Right cardiac atrium (tissue), 5 donors: ENCODE measurements at regions not wholly inside any gene's neighbourhood (a gene's known extent, or its start where the extent isn't known, plus 50 kb on each side); places are given as distances from the start of the nearest gene placed in this dataset.

Experiments used
- ATAC-seq, 2 donors: fragments of 200-7000 bp; cut with Tn5 transposase; one replicate each; pipeline versions ENCODE4 v1.8.0 to v1.9.1; 2020; ENCODE audit warnings: moderate library complexity in 2 of 2, mild to moderate bottlenecking in 1 of 2
- DNase-seq, 3 donors: peaks; one replicate each; pipeline ENCODE4 v3.0.0-alpha.2; 2020
- H3K27ac ChIP-seq: one replicate; pipeline ENCODE4 v1.5.1; 2013; ENCODE audit warnings: mild to moderate bottlenecking, low read length, control low read depth, moderate library complexity
- H3K27me3 ChIP-seq: one replicate; pipeline ENCODE4 v1.6.1; 2013; ENCODE audit not compliant: control insufficient read depth, insufficient read depth
- H3K4me1 ChIP-seq: one replicate; pipeline ENCODE4 v1.6.1; 2013; ENCODE audit warnings: low read length; ENCODE audit not compliant: control insufficient read depth, insufficient read depth
- H3K4me3 ChIP-seq: one replicate; pipeline ENCODE4 v1.5.1; 2013; ENCODE audit warnings: low read length, control low read depth
- H3K9me3 ChIP-seq: one replicate; pipeline ENCODE4 v1.6.1; 2013; ENCODE audit warnings: low read length; ENCODE audit not compliant: control insufficient read depth
- WGBS: extraction: QIAGEN DNeasy Blood & Tissue Kit; methylation state at CpG from one replicate; pipeline ENCODE4 v1.1.7; 2013; 5-methylcytosine and 5-hydroxymethylcytosine counted together
- intact Hi-C, 4 donors: fragments of 100-400 bp; cut with DNase I; formaldehyde crosslinking; loops; one replicate each; pipeline versions ENCODE4 v1.11.0 to v1.14.0; 2022 to 2023
- donor health status: healthy with polysubstance abuse.
- donor health status: DM: no; HTN: yes; CAD: no.
- donor health status: DM: no; HTN: no; CAD: no.
- donor health status: DM: no; HTN: yes; CAD: no; lungs with severe emphysema.
- donor health status: DM: yes; HTN: yes; CAD: no.

GRCh38 chr10:71080381-71081228 is 131.8 kb upstream of the UNC5B start:
- DNase-seq (peak in 1 of 3 donors; percentile 18), ATAC-seq (no peak)
- Histone ChIP-seq H3K27ac (no peak overlapping the region), H3K9me3 (no peaks in the 10 kb centered on the region), H3K27me3 (no peaks in the 10 kb centered on the region), H3K4me3 (no peak overlapping the region), H3K4me1 (no peaks in the 10 kb centered on the region)
- intact Hi-C loops: no loop called here
- 79% methylated on average over 7 of the region's 7 CpGs for WGBS

GRCh38 chr10:71081229-71081560 is 131.2 kb upstream of the UNC5B start:
- H3K27me3 ChIP-seq: no peaks in the 10 kb centered on the region
- intact Hi-C loops: no loop called here
- DNase-seq (no peak), ATAC-seq (no peak)
- WGBS: 66% methylated on average over 6 of the region's 6 CpGs
- no peaks in the 10 kb centered on the region for H3K4me1 ChIP-seq
- no peak overlapping the region for H3K4me3 ChIP-seq
- no peaks in the 10 kb centered on the region for H3K9me3 ChIP-seq
- H3K27ac ChIP-seq: no peak overlapping the region

- DNase-seq (no peak), ATAC-seq (no peak)
- no peaks in the 10 kb centered on the region for H3K9me3 ChIP-seq
- no peaks in the 10 kb centered on the region for H3K4me1 ChIP-seq
- WGBS: 94% methylated on average over 2 of the region's 2 CpGs
- H3K4me3 ChIP-seq: no peak overlapping the region
- no peaks in the 10 kb centered on the region for H3K27me3 ChIP-seq
- H3K27ac ChIP-seq: no peak overlapping the region
- intact Hi-C loops: no loop called here
Measured at GRCh38 chr10:71081912-71082311, 130.5 kb upstream of the UNC5B start.

- intact Hi-C loops: no loop called here
- Histone ChIP-seq H3K4me3 (no peak overlapping the region), H3K27ac (no peak overlapping the region), H3K9me3 (no peaks in the 10 kb centered on the region), H3K27me3 (no peaks in the 10 kb centered on the region), H3K4me1 (no peaks in the 10 kb centered on the region)
- 85% methylated on average over 10 of the region's 10 CpGs for WGBS
- DNase-seq: peak in 1 of 3 donors; percentile 10
- ATAC-seq: no peak
Measured at GRCh38 chr10:71082960-71083715, 129.2 kb upstream of the UNC5B start.

- DNase-seq (no peak), ATAC-seq (no peak)
- Histone ChIP-seq H3K27ac (no peak overlapping the region), H3K4me3 (no peak overlapping the region), H3K27me3 (no peaks in the 10 kb centered on the region), H3K9me3 (no peaks in the 10 kb centered on the region), H3K4me1 (no peaks in the 10 kb centered on the region)
- WGBS: 77% methylated on average over 5 of the region's 5 CpGs
- intact Hi-C loops: no loop called here
Measured at GRCh38 chr10:71083716-71083975, 128.7 kb upstream of the UNC5B start.

GRCh38 chr10:71084061-71084817 is 128.1 kb upstream of the UNC5B start:
- Histone ChIP-seq H3K9me3 (no peaks in the 10 kb centered on the region), H3K27ac (no peak overlapping the region), H3K4me1 (no peaks in the 10 kb centered on the region), H3K27me3 (no peaks in the 10 kb centered on the region), H3K4me3 (no peak overlapping the region)
- WGBS: 88% methylated on average over 10 of the region's 10 CpGs
- ATAC-seq (no peak), DNase-seq (peak in 1 of 3 donors; percentile 26)
- intact Hi-C loops: no loop called here

- WGBS: 86% methylated on average over 2 of the region's 2 CpGs
Measured at GRCh38 chr10:71084818-71085126, 127.6 kb upstream of the UNC5B start.

GRCh38 chr10:71085689-71086438 is 126.5 kb upstream of the UNC5B start:
- no peaks in the 10 kb centered on the region for H3K27me3 ChIP-seq
- no peaks in the 10 kb centered on the region for H3K9me3 ChIP-seq
- no peak overlapping the region for H3K4me3 ChIP-seq
- H3K27ac ChIP-seq: no peak overlapping the region
- H3K4me1 ChIP-seq: no peaks in the 10 kb centered on the region
- ATAC-seq: no peak
- intact Hi-C loops: no loop called here
- DNase-seq: peak in 1 of 3 donors; percentile 25
- WGBS: 55% methylated on average over 18 of the region's 18 CpGs

More at GRCh38 chr10:71084818-71085126, 127.6 kb upstream of the UNC5B start:
- Histone ChIP-seq H3K4me1 (no peaks in the 10 kb centered on the region), H3K27me3 (no peaks in the 10 kb centered on the region), H3K27ac (no peak overlapping the region), H3K9me3 (no peaks in the 10 kb centered on the region), H3K4me3 (no peak overlapping the region)
- intact Hi-C loops: no loop called here
- DNase-seq (no peak), ATAC-seq (no peak)

- no peak overlapping the region for H3K4me3 ChIP-seq
- intact Hi-C loops: no loop called here
- 71% methylated on average over 11 of the region's 11 CpGs for WGBS
- ATAC-seq (no peak), DNase-seq (no peak)
- H3K27me3 ChIP-seq: no peaks in the 10 kb centered on the region
- H3K4me1 ChIP-seq: no peaks in the 10 kb centered on the region
- no peaks in the 10 kb centered on the region for H3K9me3 ChIP-seq
- no peak overlapping the region for H3K27ac ChIP-seq
Measured at GRCh38 chr10:71086439-71087080, 125.8 kb upstream of the UNC5B start.

- H3K4me3 ChIP-seq: no peak overlapping the region
- H3K4me1 ChIP-seq: peaks cover 2% of the 10 kb centered on the region
- WGBS: 77% methylated on average over 4 of the region's 4 CpGs
- DNase-seq (no peak), ATAC-seq (no peak)
- intact Hi-C loops: no loop called here
- H3K27ac ChIP-seq: no peak overlapping the region
- no peaks in the 10 kb centered on the region for H3K9me3 ChIP-seq
- no peaks in the 10 kb centered on the region for H3K27me3 ChIP-seq
Measured at GRCh38 chr10:71087622-71088021, 124.7 kb upstream of the UNC5B start.
